T47D (cell line): ENCODE measurements at regions not wholly inside any gene's neighbourhood (a gene's known extent, or its start where the extent isn't known, plus 50 kb on each side); places are given as distances from the start of the nearest gene placed in this dataset.

Source experiments
- DNase-seq, 2 experiments: peaks; one replicate each; pipeline versions ENCODE4 v3.0.0 to v3.0.0-alpha.2; 2011 to 2012; ENCODE audit warnings: low read depth in 1 of 2, low spot score in 1 of 2
- JUND ChIP-seq: IDR thresholded peaks from 2 replicates; pipeline ENCODE4 v1.6.1; 2012; ENCODE audit warnings: low read depth
- in situ Hi-C: cut with HindIII; loops from 2 replicates; pipeline ENCODE4 v1.10.0; 2016; ENCODE audit warnings: low sequenced_read_pairs, low pct_unique_long_range_greater_than_20kb

- DNase-seq = no peak
- in situ Hi-C loops = no loop called here
- no peak for TF ChIP-seq JUND
Measured at GRCh38 chr6:105568142-105568541, 165.3 kb upstream of the PREP start.

GRCh38 chr6:105567140-105567539 lies 164.3 kb upstream of the PREP start:
- no peak for DNase-seq
- TF ChIP-seq JUND = no peak
- in situ Hi-C loops = no loop called here

- no peak for DNase-seq
- in situ Hi-C loops = no loop called here
- TF ChIP-seq JUND = no peak
Measured at GRCh38 chr6:105566503-105566902, 163.6 kb upstream of the PREP start.

- in situ Hi-C loops = no loop called here
- DNase-seq = no peak
- no peak for TF ChIP-seq JUND
Measured at GRCh38 chr6:105564121-105564902, 161.4 kb upstream of the PREP start.

GRCh38 chr6:105562027-105562426 lies 159.1 kb upstream of the PREP start:
- no peak for DNase-seq
- no peak for TF ChIP-seq JUND
- in situ Hi-C loops = no loop called here

GRCh38 chr6:105561486-105561885 lies 158.6 kb upstream of the PREP start:
- no peak for TF ChIP-seq JUND
- no peak for DNase-seq
- in situ Hi-C loops = no loop called here

GRCh38 chr6:105560611-105561066 lies 157.8 kb upstream of the PREP start:
- TF ChIP-seq JUND = no peak
- no peak for DNase-seq
- in situ Hi-C loops = no loop called here

GRCh38 chr6:105557291-105557690 lies 154.4 kb upstream of the PREP start:
- no peak for DNase-seq
- in situ Hi-C loops = no loop called here
- TF ChIP-seq JUND = no peak

GRCh38 chr6:105553171-105553570 lies 150.3 kb upstream of the PREP start:
- DNase-seq = no peak
- no peak for TF ChIP-seq JUND
- in situ Hi-C loops = no loop called here

- DNase-seq = no peak
- in situ Hi-C loops = no loop called here
- no peak for TF ChIP-seq JUND
Measured at GRCh38 chr6:105550955-105551620, 148.2 kb upstream of the PREP start.

GRCh38 chr6:105546754-105547153 lies 143.9 kb upstream of the PREP start:
- in situ Hi-C loops = no loop called here
- TF ChIP-seq JUND = no peak
- DNase-seq = no peak

- DNase-seq = peak in 1 of 2 experiments; percentile 36
- in situ Hi-C loops = no loop called here
- no peak for TF ChIP-seq JUND
Measured at GRCh38 chr6:105545947-105546731, 143.3 kb upstream of the PREP start.
